NCI-H2029 treated with DMSO at 0.1 percent for 48 hours (cell line): ENCODE measurements at regions not wholly inside any gene's neighbourhood (a gene's known extent, or its start where the extent isn't known, plus 50 kb on each side); places are given as distances from the start of the nearest gene placed in this dataset.
"Not testable (repeated sequence)": the region's sequence is repeated elsewhere in the genome, so short reads cannot be mapped to it uniquely, and the experiment has no call there.

Source experiments
- DNase-seq: peaks from one replicate; lab custom pipeline; 2025; lab: John Stamatoyannopoulos, UW

DNA sequence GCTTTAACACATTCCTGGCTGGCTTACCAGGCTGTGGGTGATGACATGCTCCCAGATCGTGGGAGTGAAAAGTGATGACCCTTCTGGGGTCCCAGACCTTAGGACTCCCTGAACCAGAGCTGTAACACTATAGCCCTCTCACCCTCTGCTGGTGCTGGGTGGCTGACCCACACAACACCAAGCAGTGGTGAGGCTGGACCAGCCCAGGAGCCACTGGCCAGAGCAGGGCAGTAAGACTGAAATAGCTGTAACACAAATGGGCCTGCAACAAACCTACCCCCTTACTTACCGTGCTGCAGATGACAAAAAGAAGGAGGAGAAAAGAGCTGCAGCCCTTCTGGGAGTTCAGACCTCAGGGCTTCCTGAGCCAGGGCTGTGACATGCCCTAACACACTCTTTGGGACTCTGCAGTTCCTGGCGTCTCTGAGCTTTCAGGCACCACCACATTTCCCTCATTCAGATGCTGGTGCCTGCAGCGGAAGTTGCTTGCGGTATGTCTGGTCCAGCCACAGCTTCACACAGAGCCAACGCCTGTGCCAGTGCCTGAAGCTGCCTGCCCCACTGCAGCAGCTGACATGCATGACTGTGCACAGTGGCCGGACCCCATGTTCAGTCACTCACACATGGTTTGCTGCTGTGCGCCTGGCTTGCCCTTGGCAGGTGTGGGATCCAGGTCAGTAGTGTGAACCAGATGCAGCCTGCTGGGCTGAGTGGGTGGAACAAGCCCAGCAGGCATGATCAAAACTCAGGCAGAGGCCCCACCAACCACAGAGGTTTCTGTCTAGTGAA lies 1247.4 kb downstream of the EFNA5 start:
- DNase-seq = no peak

DNA sequence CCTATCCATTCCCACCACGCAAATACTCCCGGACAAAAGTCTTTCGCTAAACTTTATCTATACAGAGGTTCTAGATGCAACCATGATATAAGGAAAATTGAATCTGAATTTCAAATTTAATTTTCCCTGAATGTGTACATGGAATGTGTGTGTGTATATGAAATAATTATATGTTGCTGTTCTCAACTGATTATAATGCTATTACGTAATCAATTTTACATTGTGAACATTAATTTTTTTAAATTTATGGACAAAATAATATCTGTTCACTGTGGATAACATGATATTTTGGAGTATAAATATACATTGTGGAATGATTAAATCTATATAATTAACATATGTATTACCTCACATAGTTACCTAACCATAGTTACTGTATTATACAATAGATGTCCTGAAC lies 1250.6 kb downstream of the EFNA5 start:
- no peak for DNase-seq

DNA sequence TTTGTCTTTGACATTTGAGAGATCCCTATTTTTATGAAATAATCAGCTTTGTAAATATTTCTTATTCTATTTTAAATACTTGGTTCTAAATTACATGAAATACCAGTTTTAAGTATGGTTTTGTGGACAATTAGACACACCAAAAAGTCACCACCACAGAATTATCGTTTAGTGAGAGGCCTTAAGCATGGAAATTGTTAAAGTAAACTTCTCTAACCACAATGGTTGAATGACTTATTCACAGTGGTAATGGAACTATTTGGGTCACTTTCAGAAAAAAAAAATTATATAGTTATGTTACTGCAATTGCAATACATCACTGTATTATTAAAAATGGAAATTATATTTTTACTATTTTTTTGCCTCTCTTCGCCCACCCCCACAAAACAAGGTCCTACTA lies 1252.5 kb downstream of the EFNA5 start:
- DNase-seq = no peak

DNA sequence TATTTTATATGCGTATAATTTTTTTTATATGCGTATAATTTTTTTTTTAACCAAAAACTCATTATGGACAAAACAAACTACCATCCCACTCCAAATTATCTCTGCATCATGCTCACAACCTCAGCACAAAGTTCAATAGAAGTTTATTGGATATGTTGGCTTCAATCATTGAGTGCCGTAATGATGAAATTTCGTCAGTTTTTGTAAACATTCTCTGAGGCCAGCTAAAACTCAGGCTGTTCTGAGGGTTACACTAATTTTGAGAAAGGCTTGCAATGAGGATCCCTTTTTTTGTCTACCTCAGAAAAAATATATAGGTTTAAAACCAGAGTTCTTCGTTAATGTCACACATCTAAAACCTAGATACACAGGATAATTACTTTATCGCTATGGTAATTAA lies 1253.2 kb downstream of the EFNA5 start:
- DNase-seq = no peak

DNA sequence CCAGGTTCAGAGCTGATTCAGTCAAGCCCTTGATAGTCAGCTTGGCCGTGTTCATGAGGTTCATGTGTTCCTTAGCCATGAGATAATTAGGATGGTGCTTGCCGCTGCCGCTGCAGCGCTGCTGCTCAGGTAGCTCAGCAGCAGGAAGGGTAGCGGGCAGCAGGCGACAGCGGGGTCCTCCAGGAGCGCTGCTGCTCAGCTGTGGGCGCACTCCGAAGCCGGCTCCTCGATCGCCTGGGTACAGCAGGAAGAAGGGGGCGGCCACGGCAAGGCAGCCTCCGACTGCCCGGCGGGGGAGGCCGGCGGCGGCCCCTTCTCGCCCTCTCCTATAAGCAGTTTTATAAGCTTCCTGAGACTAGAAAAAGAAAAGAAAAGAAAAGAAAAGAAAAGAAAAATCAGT lies 1253.6 kb downstream of the EFNA5 start:
- DNase-seq = no peak

DNA sequence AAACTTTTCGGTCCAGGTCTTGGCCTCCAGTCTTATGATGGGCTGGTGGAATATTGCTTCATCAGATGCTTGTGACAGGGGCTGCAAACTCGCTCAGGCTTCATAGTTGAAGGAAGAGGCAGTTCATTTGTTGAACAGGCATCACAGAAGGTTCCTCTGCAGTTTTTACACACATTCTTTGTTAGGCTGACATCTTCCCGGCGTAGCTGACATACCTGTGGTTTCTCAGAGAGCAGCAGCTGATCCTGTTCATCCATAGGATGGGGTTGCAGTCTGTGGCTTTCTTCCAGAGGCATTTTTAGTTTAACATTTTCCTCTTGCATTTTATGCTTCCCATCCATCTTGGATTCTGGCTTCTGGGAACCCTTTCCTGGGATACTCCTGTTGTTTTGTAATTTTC lies 1255.2 kb downstream of the EFNA5 start:
- DNase-seq = no peak

DNA sequence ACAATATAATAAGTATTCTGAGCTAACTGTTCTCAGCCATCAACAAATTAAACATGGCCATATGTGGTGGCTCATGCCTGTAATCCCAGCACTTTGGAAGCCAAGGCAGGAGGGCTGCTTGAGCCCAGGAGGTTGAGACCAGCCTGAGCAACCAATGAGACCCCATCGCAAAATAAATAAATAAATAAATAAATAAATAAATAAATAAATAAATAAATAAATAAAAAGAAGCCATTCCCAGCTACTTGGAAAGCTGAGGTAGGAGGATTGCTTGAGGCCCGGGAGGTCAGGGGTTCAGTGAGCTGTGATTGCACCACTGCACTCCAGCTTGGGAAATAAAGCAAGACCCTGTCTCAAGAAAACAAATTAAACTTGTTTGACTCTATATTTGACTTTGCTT lies 1256.4 kb downstream of the EFNA5 start:
- DNase-seq = no peak

DNA sequence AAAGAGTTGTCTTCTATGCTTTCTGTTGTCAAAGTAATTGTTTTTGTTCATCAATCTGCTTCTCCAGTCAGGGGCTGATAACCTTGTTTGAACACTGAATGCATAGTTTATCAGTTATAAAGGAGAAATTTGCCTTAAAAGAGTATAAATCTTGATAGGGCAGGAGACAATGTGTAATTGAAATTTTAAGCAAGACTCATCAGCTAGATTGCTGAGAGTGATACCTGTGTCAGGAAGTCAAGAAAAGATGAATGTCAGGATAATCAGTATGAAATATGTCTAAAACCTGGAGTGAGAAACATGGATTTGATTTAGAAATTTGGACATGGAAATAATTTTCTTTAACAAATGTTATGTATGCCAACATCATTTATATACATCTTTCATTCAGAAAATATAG lies 1258.1 kb downstream of the EFNA5 start:
- DNase-seq = no peak

DNA sequence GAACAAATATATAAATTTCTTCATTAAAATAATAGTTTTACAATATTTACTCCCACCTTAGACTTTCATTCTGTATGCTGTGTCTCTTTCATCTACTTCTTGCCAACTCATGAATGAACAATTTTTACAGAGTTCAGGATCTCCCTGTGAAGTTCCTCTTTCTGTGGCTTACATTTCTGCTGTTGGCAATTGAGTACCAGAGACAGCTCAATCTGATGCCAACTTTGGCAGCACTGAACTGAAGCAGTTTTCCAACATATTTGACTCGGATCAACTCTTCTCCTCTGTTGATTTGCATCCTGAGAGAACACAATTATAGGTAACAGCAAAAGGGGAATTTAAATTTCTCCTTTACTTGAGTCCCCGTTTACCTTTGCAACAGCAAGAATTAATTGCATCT lies 1262.2 kb downstream of the EFNA5 start:
- DNase-seq = no peak

DNA sequence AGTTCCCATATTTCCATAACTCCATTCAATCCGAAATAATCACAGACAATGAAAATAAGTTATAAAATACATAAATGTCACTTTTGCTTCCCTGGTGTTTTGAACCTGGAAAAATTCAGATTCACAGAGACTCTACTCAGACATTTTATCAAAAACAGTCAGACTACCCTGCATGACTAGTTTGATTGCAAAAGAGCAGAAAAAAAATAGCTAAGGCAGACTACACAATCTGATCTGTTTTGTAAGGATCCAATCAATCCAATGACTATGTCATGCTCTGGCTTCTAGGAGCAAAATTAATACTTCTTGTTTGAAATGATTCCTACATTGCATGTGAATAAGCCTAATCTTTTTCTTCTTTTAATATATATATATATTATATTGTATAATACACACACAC lies 1262.6 kb downstream of the EFNA5 start:
- DNase-seq = no peak

DNA sequence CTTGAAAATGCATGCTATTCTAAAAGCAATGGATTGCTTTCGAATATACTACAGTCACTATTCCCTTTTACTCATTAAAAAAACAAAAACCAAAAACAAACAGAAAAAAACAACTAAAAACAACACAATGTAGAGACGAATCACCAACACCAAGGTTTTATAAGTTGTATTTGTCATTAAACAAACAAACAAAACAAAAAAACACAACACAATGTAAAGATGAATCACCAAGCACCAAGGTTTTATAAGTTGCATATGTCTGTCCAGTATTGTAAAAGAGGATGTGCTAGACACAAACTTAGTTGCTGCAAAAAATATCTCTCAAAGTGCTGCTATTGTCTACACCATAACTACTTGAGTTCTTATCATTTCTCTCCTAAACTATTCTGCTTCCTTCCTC lies 1269.2 kb downstream of the EFNA5 start:
- no peak for DNase-seq

DNA sequence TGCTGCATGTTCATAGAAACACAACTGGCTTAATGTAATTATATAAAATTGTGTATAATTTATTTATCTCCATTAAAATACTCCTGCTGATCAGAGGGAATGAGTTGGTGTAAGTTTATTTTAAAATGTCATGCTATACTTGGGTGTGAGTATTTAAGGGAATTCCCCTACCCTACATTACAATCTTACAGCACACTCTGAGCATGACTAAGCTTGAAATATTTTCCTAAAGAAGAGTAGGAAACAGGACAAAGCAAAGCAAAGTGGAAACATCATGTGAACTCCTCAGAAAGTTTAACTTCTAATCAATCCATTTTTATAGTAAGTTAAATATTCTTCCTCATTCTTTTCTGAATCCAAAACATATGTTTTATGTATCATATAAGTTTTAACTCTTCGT lies 1271.3 kb downstream of the EFNA5 start:
- no peak for DNase-seq

DNA sequence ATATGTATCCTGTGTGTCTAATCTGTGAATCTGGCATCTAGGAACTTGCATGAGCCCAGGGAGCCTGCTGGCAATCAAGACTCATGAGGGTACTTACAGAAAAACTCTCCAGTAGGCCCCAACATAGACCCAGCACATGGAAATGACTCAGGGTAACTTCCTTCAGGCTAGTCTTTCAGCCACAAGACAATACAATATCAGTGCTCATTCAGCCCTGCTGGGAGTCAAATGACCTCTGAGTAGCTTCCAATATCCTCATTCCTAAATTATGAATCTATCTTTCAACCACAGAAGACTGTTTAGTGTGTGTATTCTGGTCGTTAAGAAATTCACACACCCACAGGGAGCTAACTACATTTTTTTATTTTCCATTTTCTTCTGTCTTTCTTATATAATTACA lies 1273.0 kb downstream of the EFNA5 start:
- no peak for DNase-seq

DNA sequence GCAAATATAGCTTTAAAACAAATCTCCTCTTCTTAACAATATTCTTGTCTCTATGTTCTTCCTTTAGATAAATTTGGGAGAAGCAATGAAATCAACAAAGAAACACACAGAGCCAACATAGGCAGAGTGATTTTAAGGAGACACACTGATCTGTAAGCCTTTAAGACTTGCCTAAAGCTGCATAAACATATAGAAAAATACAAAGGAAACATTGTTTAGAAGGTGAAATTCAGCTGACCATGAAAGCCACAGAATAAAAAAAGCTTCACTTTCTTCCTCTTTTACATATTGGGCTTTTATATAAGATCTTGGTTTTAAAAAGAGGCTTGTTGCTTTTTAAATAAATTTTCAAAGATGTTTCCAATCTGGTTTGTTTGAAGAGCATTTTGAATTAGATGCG lies 1277.5 kb downstream of the EFNA5 start:
- no peak for DNase-seq

DNA sequence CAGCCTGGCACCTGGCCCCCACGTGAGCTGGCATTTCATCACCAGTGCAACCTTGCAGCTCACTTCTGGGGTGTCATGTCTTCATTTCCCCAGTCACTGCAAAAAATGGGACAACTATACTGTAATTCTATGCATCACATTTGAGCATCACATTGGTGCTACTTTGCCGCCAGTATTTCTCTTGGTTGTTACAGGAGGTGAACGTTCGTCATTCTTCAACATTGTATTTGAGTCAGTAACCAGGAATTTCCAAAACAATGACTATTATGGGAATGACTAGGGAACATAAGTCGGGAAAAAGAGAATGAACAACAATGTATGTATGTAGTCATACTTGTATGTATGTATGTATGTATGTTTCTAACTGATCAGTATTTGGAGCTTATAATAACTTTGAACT lies 1278.0 kb downstream of the EFNA5 start:
- DNase-seq = no peak

DNA sequence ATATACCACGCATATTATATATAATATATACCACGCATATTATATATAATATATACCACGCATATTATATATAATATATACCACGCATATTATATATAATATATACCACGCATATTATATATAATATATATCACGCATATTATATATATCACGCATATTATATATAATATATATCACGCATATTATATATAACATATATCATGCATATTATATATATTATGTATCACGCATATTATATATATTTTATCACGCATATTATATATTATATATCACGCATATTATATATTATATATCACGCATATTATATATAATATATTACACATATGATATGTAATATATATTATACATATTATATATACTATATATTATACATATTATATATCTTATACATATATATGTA lies 1283.0 kb downstream of the EFNA5 start:
- not testable (repeated sequence) for DNase-seq

DNA sequence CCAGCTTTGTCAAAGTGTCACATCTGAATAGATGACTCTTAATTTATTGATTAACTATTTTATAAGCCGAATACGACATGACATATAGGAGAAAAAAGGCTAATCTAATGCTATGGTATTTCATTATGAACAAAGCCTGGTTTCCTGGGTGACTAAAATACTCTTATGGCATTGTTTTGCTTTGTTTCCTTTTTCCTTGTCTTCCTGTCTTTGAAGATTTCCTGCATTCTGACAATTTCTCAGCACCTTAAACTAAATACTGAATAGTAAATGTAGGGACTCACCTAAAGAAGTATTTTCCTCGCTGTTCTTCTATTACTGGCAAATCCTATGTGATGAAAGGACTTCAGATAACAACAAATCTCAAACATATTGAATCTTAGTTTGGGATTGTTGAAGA lies 1284.5 kb downstream of the EFNA5 start:
- DNase-seq = no peak

DNA sequence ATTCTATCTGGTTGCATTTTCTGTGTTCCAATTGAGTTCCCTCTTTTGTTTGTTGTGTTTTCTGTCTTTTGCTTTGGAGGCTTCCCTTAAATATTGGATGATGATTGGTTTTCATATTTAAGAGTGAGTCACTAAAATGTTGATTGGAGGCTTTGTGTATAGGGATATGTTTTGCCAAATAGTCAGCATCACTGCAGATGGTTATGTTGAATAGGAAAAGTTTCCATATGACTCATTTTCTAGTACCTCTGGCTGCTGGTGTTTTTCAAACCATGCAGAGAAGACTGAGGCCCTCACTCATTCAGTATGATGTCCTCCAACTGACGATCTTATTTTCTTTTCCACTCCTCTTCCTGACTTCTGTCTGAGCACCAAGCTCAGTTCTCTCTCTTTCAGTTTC lies 1290.0 kb downstream of the EFNA5 start:
- DNase-seq = no peak

DNA sequence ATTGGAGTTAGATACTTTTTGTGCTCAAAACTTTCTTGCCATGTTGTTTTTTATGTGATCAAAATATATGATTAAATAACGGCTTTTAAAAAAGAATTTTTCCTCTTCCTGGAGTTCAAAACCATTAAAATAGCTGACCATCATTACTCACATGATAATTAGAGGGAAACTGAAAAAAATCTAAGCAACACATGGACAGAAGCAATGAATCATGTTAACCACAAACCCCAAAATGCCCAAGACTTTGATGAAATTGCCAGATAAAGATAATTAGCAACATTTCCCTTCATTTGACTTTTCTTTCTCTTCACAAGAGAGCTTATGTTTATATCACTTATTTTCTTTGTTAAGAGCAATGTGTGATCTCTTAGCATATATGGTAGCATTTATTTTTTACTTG lies 1294.2 kb downstream of the EFNA5 start:
- no peak for DNase-seq

DNA sequence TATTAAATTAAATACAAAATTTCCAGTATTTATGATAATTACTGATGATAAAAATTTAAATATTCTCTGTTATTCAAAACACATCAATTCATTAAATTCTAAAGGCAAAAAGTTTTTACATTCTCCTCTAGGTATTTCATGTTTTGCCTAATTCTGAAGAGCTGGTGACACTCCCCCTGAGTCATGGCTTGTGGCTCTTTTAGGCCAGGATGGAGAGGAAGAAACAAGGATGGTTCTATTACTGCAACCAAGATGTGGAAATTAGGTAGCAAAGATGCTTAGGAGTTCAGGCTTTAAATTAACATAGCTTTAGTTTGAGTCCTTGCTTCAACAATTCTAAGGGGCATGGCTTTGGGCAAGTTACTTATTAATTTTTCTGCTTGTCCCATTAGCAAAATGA lies 1295.8 kb downstream of the EFNA5 start:
- DNase-seq = no peak

DNA sequence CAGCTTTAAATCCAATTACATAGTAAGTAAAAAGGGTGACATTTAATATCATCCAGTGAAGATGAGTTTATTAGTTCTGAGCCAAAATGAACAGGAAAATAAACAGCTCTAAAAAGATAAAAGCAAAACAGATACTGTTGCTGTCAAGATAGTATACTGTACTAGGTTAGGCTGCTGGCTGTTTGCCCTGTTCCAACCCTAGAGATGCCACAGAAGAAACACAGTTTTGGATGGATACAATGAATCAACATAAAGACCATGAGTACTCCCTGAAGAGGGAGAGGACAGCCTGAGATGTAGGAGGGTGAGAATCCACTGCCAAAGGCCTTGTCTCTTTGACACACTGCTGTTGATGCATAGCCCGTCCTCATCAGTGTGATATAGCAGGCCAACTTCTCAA lies 1302.7 kb downstream of the EFNA5 start:
- no peak for DNase-seq

DNA sequence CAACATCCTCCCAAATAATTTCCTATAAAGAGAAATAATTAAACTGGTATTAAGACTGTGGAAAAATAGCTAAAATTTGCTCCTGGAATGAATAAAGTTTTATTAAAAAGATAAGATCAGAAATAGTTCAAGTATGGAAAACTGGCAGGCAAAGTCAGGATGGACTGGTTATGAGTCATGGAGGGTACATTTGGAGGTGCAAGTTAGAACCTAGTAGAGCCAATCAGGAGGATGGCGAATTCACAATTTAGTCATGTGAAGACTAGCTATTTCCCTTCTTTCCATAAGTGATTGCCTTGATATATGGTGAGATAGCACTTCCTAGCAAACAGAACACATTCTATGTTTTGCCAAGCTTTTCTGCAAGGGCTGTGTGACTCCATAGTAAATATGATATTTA lies 1303.5 kb downstream of the EFNA5 start:
- DNase-seq = no peak

DNA sequence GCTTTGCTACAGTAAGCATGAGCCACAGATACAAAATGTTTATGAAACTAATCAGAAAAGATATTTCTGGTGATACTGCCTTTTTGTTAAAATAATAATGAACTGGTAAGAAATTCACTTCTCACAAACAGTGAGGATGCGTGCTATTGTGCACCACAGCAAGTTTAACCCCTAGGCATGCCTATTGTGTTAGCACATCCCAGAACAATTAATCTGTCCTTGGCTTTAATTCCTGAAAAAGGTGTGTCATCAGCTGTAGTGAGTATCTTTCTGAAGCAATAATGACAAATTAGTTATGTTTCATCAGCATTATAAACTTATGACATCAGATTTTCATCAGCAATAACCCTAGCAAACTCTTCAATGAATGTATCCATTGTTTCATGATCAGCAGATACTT lies 1307.2 kb downstream of the EFNA5 start:
- DNase-seq = no peak

DNA sequence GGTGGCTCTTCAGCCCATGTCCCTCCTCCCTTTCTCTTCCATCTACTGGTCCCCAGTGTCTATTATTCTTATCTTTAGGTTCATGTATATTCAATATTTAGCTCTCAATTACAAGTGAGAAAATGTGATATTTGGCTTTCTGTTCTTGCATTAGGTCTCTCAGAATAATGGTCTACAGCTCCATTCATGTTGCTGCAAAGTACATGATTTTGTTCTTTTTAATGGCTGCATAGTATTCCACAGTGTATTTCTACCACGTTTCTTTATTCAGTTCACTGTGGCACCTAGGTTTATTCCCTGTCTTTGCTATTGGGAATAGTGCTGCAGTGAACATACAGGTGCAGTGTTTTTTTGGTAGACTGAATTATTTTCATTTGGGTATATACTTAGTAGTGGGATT lies 1308.8 kb downstream of the EFNA5 start:
- DNase-seq = no peak

DNA sequence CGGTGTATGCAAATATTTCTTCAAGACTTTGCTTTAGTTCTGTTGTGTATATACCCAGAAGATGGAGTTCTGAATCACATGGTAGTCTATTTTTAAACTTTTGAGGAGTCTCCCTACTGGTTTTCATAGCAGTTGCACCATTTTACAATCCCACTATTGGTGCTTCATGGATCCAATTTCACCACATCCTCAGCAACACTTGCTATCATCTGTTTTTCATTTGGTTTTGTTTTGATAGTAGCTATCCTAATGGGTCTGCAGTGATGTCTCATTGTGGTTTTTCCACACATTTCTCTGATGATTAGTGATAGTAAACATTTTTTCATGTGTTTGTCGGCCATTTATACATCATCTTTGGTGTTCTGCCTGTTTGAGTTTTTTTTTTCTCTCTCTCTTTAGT lies 1339.3 kb downstream of the EFNA5 start:
- no peak for DNase-seq
